ENCODE measurements at regions not wholly inside any gene's neighbourhood (a gene's known extent, or its start where the extent isn't known, plus 50 kb on each side); places are given as distances from the start of the nearest gene placed in this dataset.

GRCh38 chr2:47687856-47688255 lies 95.1 kb upstream of the MSH6 start:
- TF ChIP-seq CTCF (IDR thresholded peaks at IDR 0.05) (no peak), POLR2A (IDR thresholded peaks at IDR 0.05) (no peak)
